HTR-8/SVneo (cell line): ENCODE measurements at regions not wholly inside any gene's neighbourhood (a gene's known extent, or its start where the extent isn't known, plus 50 kb on each side); places are given as distances from the start of the nearest gene placed in this dataset.
"Not testable (repeated sequence)": the region's sequence is repeated elsewhere in the genome, so short reads cannot be mapped to it uniquely, and the experiment has no call there.

Experiments used
- DNase-seq: peaks from one replicate; pipeline ENCODE4 v3.0.0; 2011; ENCODE audit warnings: low spot score, mixed read lengths; ENCODE audit not compliant: insufficient read length
- FAIRE-seq: peaks from 2 replicates; lab custom pipeline; 2011; peaks lifted over from hg19 to GRCh38; lab: Jason Lieb, UNC

DNA sequence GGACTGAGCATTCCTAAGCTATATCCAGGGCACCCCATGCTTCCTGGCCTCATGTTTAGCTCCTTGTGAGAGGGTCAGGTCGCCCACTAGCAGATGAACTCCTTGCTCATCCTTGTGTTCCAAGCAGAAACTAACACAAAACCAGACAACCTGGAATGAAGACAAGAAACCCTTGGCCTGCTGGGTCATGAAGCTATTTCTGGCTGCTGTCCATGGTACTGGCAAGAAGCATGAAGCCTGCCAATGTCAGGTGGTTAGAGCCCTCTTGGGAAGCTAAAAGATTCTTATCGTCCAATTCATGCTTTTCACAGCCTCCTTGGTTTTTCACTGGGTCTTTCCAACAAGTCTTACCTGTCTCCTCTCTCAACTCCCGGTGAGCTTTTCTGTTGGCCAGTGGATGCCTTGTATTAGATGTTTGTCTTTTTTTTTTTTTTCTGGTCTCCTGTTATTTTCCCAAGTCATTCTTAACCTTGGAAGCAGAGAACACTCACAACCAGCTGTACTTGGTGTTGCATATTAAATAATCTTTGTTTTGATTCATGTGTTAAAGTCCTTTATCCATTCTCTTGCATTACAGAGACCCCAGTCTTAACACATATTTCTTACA is 180.3 kb downstream of the ANKRD60 start:
- FAIRE-seq (peak; percentile 86), DNase-seq (peak; percentile 75)

DNA sequence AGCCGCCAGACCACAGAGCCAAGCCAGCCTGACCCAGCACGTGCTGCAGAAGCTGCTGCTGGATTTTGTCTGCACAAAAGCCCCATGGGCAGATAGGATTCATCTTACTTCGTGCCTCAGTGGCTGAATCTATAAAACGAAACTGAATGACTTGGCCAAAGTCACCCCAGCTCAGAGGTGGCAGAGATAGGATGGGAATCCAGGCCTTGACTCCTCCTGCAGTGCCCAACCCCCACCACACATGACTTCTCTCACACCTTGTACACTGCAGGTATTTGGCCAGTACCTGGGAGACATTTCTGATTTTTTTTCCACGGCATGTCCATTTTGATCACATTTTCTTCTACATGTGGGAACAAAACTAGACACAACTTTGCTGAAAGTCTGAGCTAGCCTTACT is 182.1 kb downstream of the ANKRD60 start:
- FAIRE-seq (no peak), DNase-seq (no peak)

DNA sequence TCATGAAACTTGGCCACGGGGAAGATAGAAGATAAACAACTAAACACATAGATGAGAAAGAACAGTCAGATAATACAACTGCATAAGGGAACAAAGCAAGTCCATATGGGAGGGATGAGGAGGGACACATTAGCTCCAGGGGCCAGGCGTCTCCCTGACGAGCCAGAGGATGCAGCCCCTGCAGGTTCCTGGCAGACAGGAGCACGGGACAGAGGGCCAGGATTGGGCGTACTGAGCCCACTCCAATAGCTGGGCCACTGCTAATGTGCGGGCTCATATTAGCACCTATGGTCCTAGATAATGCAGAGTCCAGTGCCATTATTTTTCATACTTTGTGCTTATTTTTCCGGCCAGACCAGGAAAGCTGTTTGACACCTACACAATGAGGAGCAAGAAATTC is 182.9 kb downstream of the ANKRD60 start:
- no peak for FAIRE-seq
- no peak for DNase-seq

DNA sequence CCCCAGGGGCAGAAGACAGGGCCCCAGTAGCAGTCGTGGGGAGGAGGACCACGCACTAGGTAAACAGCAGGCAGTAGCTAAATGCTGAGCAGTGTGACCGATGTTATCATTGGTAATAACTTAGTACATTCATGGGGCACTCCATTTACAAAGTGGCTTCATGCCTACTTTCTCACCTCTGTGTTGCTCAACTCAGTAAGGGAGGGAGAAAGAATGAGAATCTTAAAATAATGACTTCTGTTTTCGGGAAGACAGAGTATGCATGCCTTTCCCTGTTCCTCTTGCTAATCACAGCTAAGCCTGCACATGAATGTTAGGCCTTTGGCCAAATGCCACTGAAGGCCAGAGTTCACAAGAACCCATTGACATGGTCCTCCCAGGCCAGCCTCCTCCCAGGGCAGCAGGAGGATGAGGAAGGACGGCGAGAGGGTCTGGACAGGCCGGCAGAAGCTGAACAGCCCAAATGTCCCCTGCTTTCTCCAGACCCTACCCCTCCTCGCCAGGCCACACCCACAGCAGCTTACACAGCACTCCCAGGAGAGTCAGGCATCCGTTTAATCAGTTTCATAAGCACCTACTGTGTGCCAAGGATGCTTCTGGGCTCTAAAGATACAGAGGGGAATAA is 183.4 kb downstream of the ANKRD60 start:
- no peak for FAIRE-seq
- no peak for DNase-seq

DNA sequence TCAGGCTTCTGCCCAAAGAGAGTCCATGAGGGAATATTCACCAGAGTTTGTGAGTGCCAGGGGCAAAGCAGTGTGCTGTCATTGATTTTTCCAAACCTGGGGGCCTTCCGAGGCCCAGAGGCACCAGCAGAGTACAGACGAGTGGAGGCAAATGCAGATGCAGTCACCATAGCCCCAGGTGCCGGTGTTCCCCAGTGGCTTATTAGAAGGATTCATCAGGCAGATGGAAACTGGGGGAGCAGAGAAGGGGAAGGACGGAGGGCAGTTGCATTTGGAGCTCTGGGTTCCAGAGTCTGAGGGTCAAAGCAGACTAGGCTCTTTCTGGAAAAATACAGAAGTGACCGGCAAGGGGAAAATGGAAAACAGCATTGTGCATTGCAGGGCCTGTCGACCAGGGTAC is 184.2 kb downstream of the ANKRD60 start:
- no peak for DNase-seq

DNA sequence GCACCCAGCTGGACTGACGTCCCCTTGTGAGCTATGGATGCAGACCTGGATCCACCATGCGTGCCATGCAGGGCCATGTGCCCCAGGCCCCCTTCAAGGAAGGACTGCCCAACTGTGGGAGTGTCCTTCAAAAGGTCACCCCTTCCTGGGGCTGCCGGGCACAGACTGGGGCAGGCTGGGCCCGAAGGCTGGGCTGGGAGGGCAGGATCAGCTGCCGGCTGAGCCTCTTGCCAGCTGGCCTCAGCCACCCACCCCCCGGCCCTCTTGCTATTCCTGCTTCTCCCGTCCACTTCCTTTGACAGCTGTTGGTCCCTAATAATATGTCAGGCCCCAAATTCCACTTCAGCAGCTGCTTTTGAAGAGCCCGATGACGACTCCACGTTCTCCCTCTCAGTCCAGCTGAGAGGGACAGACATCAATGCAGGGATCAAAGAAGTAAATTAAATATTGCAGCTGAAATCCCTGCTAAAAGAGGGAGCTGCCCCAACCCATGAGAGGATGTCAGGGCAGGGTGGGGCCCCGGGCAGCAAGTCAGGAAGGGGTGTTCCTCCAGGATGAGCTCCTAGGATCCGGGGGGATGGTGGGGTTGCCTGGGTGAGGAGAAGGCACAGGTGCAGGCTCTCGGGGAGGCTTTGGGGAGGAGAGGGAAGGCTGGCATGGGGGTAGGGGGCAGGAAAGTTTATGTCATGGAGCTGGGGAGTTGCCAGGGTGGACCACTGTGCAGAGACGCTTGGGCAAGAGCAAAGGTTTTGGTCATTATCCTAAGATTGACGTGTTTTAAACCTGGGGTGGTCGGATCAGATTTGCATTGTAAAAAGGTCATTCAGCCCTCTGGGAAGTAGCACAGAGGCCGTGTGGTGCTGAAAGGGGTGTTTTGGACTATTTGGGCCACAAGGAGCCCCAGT is 185.0 kb downstream of the ANKRD60 start:
- FAIRE-seq (peak; percentile 68), DNase-seq (no peak)

More for the DNA sequence above, 184.2 kb downstream of the ANKRD60 start:
- FAIRE-seq = no peak

DNA sequence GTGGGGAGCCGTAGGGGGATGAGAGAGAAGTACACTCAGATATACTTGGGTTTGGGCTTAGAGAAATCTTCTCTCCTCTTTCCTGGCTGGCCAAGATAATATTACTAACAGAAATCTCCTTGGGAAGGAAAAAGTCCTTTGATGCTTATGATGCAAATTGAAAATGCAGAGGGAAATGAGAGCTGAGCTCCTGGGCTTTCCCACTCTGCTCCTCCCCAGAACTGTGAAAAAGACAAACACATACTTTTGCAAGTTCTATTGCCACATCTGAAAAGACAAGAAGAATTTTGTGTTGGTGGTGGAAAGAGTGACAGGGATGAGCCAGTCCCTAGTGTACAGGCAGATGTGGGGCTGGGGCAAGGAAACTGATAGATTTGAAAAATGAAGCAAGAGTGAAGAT is 185.9 kb downstream of the ANKRD60 start:
- no peak for FAIRE-seq
- no peak for DNase-seq

DNA sequence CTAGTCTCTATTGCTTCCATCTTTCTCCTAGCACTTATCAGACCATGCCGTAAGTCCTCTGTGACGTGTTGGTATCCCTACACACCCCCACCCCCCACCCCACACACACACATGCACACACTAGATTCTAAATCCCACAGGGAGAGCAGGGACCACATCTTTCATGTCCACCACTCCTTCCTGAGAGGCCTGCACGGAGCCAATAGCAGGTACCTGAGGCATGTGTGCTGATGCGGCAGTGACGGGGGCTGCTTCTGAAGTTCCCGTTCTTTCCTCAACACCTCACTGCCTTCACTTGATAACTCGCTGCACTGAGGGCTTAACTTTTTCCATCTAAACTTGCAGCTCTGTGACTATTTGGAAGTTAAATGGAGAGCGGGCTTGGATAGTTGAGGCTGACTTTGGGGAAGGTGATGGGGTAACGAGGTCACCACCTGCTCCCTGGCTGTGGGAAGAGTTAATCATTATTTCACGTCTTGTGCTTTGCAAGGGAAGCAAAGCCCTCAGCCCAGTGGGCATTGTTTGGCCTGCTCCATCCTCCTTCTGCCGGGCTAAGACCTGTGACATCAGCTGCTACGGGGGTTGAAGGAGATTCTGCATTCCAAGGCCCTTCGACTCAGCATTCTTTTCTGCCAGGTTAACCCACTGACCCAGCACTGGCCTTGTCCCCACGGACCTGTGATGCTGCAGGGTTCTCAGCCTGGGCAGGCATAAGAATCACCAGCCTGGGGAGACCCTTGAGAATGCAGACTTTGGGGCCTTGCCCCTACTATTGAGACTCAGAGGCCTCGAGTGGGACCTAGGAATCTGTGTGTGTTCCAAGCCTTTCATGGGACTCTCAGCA is 187.8 kb downstream of the ANKRD60 start:
- FAIRE-seq = peak; percentile 95
- DNase-seq = no peak

DNA sequence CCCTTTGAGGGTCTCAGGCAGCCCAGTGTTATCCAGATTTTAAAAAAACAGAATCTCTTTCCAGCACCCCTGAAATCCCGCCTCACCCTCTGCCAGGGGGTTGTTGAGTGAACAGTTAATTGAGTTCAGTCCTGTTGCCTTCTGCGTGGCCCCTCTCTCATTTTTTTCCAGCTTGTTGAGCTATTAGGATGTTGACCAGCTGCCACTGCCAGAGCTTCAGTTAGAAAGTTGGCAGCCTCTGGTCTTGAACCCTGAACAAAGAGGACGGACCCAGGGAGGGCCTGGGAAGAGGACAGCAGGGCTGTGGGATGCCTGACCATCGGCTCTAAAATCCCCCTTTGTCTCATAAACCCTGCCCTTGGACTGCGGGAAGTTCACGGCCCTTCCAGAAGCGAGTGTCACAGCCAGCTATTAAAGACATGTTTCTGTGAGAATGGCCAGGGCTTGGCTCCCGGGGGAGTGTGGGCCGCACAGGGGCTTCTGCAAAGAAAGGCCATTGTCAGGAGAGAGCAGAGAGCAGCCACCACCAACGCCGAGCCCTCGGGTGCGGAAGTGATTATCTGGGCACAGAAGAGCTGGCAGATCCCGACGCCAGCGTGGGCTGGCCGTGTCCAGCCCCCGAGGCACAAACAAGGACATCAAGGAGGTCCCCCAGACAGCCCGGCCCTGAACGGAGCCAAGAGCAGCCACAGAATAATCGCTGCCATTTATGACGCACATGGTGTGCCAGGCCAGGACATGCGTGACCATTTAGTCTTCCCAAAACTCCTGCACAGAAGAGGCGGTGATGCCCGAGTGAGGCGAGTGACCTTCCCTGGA is 189.0 kb downstream of the ANKRD60 start:
- peak; percentile 49 for FAIRE-seq
- no peak for DNase-seq

DNA sequence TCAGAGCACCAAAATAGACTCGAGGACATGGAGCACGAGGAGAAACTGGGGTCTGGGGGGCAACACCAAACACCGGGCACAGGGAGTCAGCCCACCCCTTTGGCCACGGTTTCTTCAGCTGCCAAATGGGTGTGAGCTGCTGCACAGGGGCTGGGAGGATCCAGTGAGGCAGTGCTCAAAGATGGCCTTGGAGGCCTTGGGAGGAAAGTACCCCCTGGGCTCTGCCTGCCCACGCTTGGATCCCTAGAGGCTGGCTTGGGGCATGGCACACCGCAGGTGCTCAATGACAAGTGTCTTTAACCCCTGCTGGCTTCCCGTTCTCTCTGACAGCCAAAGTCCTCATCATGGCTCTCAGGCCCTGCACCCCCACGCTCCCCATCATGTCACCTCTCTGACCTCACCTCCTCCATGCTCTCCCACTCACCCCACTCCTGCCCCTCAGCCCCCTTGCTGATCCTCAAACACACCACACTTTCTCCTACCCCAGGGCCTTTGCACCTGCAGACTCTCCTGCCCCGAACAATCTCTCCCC is 190.3 kb downstream of the ANKRD60 start:
- DNase-seq (no peak), FAIRE-seq (no peak)

DNA sequence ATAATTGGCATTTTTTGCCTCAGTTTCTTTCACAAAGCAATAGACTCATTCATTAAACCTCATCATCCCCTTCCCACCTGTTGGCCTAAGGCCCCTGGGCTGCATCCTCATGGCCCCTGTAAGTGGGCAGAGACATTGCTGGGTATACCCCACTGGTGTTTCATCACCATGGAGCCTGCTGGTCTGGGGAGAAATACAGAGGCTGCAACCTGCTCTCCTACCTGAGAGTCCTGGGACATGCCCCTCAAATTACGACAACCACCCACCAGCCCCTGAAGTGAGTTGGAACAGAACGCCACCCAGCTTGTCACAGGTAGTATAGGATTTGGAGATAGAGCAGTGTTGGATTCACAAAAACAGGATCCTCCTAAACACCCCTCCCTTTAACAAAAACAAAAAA is 190.8 kb downstream of the ANKRD60 start:
- peak; percentile 79 for FAIRE-seq
- DNase-seq = no peak

DNA sequence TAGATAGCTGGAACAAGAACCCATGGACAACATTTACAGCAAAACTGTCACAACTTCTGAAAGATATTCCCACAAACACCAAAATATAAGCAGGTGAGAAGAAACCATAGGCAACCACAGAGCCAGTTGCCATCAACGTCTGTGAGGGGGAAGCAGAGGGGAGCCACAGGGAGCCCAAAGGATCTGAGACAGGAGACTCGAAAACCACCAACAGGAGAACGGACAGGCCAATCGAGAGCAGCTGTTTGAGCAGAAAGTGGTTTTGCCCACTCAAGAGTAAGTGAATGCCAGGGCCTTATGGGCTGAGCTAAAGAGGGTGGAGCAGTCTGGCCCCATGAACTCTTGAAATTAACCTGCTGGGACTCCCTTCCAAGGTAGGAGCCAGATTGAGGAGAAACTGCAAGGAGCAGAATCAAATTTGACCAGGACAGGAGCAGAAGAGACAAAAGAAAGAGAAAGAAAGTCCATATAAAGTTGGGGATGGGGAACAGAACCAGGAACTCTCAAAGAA is 195.4 kb downstream of the ANKRD60 start:
- FAIRE-seq (no peak), DNase-seq (no peak)

DNA sequence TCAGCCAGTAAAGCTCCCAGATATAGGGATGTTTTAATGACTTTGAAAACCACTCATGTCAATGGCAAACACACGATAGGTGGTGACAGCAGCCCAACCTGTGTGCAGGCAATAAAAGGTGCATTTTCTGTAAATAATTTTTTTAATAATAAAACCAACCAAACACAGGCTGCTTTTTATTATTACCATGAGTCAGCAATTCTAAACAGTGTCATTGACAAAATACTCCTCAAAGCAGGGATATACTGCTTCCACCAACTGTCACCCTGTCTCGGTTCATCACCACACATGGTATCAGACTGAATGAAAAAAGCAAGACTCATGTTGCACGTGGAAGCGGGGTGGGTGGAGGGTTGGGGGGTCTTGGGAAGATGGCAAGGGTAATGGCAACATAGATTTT is 195.9 kb downstream of the ANKRD60 start:
- DNase-seq = no peak
- peak; percentile 93 for FAIRE-seq

DNA sequence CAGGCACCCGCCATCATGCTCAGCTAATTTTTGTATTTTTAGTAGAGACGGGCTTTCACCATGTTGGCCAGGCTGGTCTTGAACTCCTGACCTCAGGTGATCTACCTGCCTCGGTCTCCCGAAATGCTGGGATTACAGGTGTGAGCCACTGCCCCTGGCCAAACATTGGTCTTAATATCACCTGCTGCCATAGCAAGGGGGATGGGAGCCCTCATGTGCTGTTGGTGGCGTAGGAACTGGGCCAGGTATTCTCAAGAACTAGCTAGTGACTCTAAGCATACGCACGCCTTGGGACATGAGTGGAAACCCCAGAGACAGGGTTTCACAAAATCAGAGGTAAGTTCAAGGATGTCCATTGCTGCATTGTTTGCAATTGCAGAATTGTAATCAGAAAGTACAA is 197.1 kb downstream of the ANKRD60 start:
- not testable (repeated sequence) for DNase-seq, FAIRE-seq

DNA sequence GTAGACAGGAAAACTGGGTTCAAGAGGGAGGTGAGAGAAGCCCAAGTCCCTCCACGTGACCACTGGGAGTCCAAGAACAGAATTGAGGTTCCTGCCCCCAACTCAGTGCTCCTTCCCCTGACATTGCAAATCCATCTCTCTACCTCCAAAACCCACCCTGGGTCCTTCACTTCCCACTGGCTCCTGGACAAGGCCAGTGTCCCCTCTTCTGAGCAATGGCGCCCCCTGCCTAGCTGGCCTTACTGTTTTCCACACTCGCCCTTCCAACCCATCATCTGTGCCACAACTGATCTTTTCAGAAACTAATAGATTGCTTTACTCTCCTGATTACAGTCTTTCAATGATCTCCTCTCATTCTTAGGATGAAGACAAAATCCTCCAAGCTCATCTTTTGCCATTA is 200.3 kb downstream of the ANKRD60 start:
- peak; percentile 73 for FAIRE-seq
- no peak for DNase-seq

DNA sequence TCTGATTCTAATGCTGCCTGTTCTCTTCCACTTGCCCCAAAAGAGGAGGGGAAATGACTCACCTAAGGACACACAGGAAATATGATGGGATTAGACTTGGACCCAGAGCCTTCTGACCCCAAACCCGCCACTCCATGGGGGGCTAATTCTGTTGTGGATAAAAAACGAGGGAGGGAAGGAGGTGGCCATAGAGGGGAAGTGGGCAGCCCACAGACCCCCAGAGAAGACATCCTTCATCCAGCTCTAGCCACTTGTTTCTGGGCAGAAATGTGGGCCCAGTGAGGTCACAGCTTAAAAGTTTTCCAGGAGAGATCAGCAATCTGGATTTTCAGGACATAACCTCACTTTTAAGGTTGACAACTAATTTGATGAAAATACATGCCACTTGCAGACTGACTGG is 202.1 kb downstream of the ANKRD60 start:
- FAIRE-seq = no peak
- DNase-seq = no peak

DNA sequence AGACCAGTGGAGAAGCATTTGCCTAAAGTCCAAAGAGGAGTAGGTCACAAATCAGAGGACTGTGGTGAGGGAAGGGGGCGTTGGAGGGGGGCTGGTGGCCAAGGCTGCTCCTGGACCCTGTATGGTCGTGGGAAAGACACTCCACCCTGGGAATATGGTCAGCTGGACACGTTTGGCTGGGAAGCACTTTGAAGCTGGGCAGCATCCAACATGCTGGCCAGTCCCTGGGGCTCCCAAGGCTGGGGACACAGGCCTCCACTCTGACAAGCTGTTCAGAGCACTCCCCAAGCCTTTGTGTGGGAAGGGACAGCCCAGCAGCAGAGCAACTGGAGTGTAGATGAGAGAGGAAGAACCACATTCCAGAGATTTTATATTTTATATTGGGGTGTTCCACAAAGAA is 203.2 kb downstream of the ANKRD60 start:
- no peak for DNase-seq
- FAIRE-seq = no peak

DNA sequence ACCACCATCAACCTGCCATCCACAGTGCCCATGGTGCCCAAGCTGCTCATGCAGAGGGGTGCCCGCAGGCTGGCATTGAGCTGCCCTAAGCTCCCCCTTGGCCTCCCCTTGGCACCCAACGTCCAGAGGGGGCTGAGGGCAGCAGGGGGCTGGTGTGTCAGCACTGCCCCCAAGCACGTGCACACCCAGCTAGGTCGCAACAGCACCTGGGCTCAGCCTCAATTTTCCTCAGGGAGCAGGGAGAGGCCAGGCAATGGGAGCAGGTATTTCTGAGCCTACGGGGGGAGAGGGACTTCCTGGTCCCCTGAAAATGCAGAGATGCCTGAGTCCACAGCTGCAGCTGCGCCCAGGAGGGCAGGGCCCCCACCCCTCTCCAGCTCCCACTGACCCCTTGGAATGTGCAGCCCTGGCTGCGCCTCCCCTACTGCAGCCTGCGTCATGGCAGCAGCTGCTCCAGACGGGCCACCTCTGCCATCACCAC is 204.2 kb downstream of the ANKRD60 start:
- no peak for FAIRE-seq
- DNase-seq = no peak

DNA sequence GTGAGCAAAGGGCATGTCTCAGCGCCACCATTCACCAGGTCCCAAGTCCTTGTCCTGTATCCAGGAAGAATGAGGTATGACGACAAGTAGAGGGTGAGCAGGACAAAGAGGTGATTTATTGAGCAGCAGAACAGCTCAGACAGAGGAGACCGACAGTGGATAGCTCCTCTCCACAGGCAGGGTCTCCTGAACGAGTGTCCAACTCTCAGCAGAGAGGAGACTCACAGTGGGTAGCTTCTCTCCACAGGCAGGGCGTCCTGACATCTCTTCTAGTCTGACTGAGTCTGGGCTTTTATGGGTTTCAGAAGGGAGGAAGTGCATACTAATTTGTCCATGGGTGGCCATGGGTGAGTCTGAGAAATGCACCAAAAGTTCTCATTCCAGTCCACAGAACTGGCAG is 204.7 kb downstream of the ANKRD60 start:
- FAIRE-seq = no peak
- DNase-seq = no peak
